CD14-positive monocyte (primary cell): ENCODE measurements at regions not wholly inside any gene's neighbourhood (a gene's known extent, or its start where the extent isn't known, plus 50 kb on each side); places are given as distances from the start of the nearest gene placed in this dataset.

Experiments
- DNase-seq, 3 donors: peaks; one replicate each; pipeline ENCODE4 v3.0.0-alpha.2; 2011 to 2022
- H2AFZ ChIP-seq: 2 replicates; pipeline ENCODE4 v1.6.0; 2012; ENCODE audit warnings: mild to moderate bottlenecking, low read depth, low read length, inconsistent platforms; ENCODE audit not compliant: insufficient read depth, poor library complexity, severe bottlenecking
- H3K27ac ChIP-seq, 2 donors: 1 replicate in 1 of 2; 2 replicates in 1 of 2; pipeline ENCODE4 v1.5.1; 2012 to 2013; ENCODE audit warnings: low read length in 2 of 2, control low read depth in 1 of 2, inconsistent platforms in 1 of 2, low read depth in 1 of 2, mild to moderate bottlenecking in 1 of 2
- H3K27me3 ChIP-seq, 2 donors: one replicate each; pipeline versions ENCODE4 v1.6.0 to v1.6.1; 2011 to 2013; ENCODE audit warnings: low read length in 2 of 2; ENCODE audit not compliant: control insufficient read depth in 2 of 2, insufficient read depth in 2 of 2
- H3K36me3 ChIP-seq, 2 donors: replicated peaks in 1 of 2; 1 replicate in 1 of 2; 2 replicates in 1 of 2; pipeline versions ENCODE4 v1.5.1 to v1.6.1; 2012 to 2013; ENCODE audit warnings: low read length in 2 of 2, control low read depth in 1 of 2, inconsistent platforms in 1 of 2, mild to moderate bottlenecking in 1 of 2; ENCODE audit not compliant: insufficient read depth in 2 of 2, control insufficient read depth in 1 of 2
- H3K4me1 ChIP-seq, 2 donors: 1 replicate in 1 of 2; 2 replicates in 1 of 2; pipeline versions ENCODE4 v1.5.1 to v1.6.1; 2012 to 2013; ENCODE audit warnings: low read length in 2 of 2, control low read depth in 1 of 2, inconsistent platforms in 1 of 2, mild to moderate bottlenecking in 1 of 2, moderate library complexity in 1 of 2; ENCODE audit not compliant: insufficient read depth in 2 of 2, control insufficient read depth in 1 of 2
- H3K4me2 ChIP-seq: replicated peaks from 2 replicates; pipeline ENCODE3; 2012; ENCODE audit warnings: low read length, moderate library complexity, mild to moderate bottlenecking; ENCODE audit not compliant: poor library complexity, severe bottlenecking; ENCODE audit errors: extremely low read depth
- H3K4me3 ChIP-seq, 3 experiments: fragments of 200-600 bp in 1 of 3; sonication (generic) in 1 of 3; replicated peaks in 1 of 3; 1 replicate in 2 of 3; 2 replicates in 1 of 3; pipeline ENCODE4 v1.5.1; 2011 to 2013; ENCODE audit warnings: low read length in 3 of 3, mild to moderate bottlenecking in 3 of 3, control low read depth in 2 of 3, low read depth in 2 of 3, inconsistent platforms in 1 of 3, moderate library complexity in 1 of 3
- H3K79me2 ChIP-seq: 2 replicates; pipeline ENCODE4 v1.6.0; 2012; ENCODE audit warnings: mild to moderate bottlenecking, control low read depth, inconsistent platforms, low read length, moderate library complexity; ENCODE audit not compliant: insufficient read depth
- H3K9ac ChIP-seq: 2 replicates; pipeline ENCODE4 v1.6.0; 2017; ENCODE audit warnings: low read length, mild to moderate bottlenecking; ENCODE audit not compliant: insufficient read depth, poor library complexity, severe bottlenecking
- H3K9me3 ChIP-seq, 2 donors: replicated peaks in 1 of 2; 1 replicate in 1 of 2; 2 replicates in 1 of 2; pipeline versions ENCODE4 v1.5.1 to v1.6.1; 2012 to 2013; ENCODE audit warnings: low read length in 2 of 2, control low read depth in 1 of 2; ENCODE audit not compliant: control insufficient read depth in 1 of 2, insufficient read depth in 1 of 2
- H4K20me1 ChIP-seq: 2 replicates; pipeline ENCODE4 v1.6.0; 2012; ENCODE audit warnings: mild to moderate bottlenecking, low read length, control low read depth, moderate library complexity; ENCODE audit not compliant: insufficient read depth
- H3K27ac Mint-ChIP-seq, 7 donors: one replicate each; pipeline ENCODE4 v1.8.0; 2020; ENCODE audit warnings: mild to moderate bottlenecking in 7 of 7, mixed read lengths in 7 of 7, moderate library complexity in 6 of 7, inconsistent platforms in 2 of 7
- H3K27me3 Mint-ChIP-seq, 3 donors: one replicate each; pipeline ENCODE4 v1.8.0; 2021 to 2022; ENCODE audit warnings: low read depth in 3 of 3, mild to moderate bottlenecking in 3 of 3, mixed read lengths in 3 of 3, moderate library complexity in 3 of 3, inconsistent platforms in 1 of 3
- H3K36me3 Mint-ChIP-seq, 2 donors: one replicate each; pipeline ENCODE4 v1.8.0; 2020; ENCODE audit warnings: mixed read lengths in 2 of 2, inconsistent platforms in 1 of 2, mild to moderate bottlenecking in 1 of 2
- H3K4me1 Mint-ChIP-seq: one replicate; pipeline ENCODE4 v1.8.0; 2020; ENCODE audit warnings: mild to moderate bottlenecking, mixed read lengths
- H3K4me3 Mint-ChIP-seq, 2 donors: one replicate each; pipeline ENCODE4 v1.8.0; 2020; ENCODE audit warnings: mild to moderate bottlenecking in 2 of 2, mixed read lengths in 2 of 2, moderate library complexity in 1 of 2
- H3K9me3 Mint-ChIP-seq, 7 donors: one replicate each; pipeline ENCODE4 v1.8.0; 2020 to 2022; ENCODE audit warnings: mixed read lengths in 7 of 7, mild to moderate bottlenecking in 6 of 7, moderate library complexity in 6 of 7, inconsistent platforms in 2 of 7
- WGBS: methylation state at CpG from one replicate; pipeline ENCODE4 v1.1.5; 2013; ENCODE audit warnings: missing lambda C conversion rate; ENCODE audit not compliant: insufficient coverage; 5-methylcytosine and 5-hydroxymethylcytosine counted together
- intact Hi-C, 2 donors: fragments of 100-400 bp; cut with micrococcal nuclease; formaldehyde crosslinking; loops; one replicate each; pipeline versions ENCODE4 v1.15.0 to v1.15.1; 2023
- TF ChIP-seq, protein P1 (sequence below): fragments of 200-600 bp; IDR thresholded peaks from one replicate; pipeline ENCODE4 v1.8.0; 2022; ENCODE audit warnings: antibody characterized with exemption, mild to moderate bottlenecking

- 79% methylated on average over 6 of the region's 16 CpGs for WGBS
- Mint-ChIP-seq H3K27ac (no peak overlapping the region), H3K27me3 (peaks cover 4 to 5% (median 5%) of the 10 kb centered on the region in 3 donors), H3K36me3 (no peaks in the 10 kb centered on the region), H3K4me1 (no peaks in the 10 kb centered on the region), H3K4me3 (no peak overlapping the region), H3K9me3 (peaks cover 0 to 3% (median 0%) of the 10 kb centered on the region in 7 donors)
- DNase-seq, result no peak
- no peaks in the 10 kb centered on the region for H3K27me3 ChIP-seq
- H3K4me1 ChIP-seq, result no peaks in the 10 kb centered on the region
- H3K4me3 ChIP-seq, result no peak overlapping the region
- intact Hi-C loops, result no loop called here
- H3K79me2 ChIP-seq, result no peaks in the 10 kb centered on the region
- H2AFZ ChIP-seq, result no peak overlapping the region
- no peak overlapping the region for H3K27ac ChIP-seq
- H3K9ac ChIP-seq, result no peak overlapping the region
- H4K20me1 ChIP-seq, result no peaks in the 10 kb centered on the region
- H3K36me3 ChIP-seq, result no peaks in the 10 kb centered on the region
- H3K9me3 ChIP-seq, result peaks cover 0 to 3% of the 10 kb centered on the region in 2 donors
- no peak overlapping the region for H3K4me2 ChIP-seq
- TF ChIP-seq, protein P1, sequence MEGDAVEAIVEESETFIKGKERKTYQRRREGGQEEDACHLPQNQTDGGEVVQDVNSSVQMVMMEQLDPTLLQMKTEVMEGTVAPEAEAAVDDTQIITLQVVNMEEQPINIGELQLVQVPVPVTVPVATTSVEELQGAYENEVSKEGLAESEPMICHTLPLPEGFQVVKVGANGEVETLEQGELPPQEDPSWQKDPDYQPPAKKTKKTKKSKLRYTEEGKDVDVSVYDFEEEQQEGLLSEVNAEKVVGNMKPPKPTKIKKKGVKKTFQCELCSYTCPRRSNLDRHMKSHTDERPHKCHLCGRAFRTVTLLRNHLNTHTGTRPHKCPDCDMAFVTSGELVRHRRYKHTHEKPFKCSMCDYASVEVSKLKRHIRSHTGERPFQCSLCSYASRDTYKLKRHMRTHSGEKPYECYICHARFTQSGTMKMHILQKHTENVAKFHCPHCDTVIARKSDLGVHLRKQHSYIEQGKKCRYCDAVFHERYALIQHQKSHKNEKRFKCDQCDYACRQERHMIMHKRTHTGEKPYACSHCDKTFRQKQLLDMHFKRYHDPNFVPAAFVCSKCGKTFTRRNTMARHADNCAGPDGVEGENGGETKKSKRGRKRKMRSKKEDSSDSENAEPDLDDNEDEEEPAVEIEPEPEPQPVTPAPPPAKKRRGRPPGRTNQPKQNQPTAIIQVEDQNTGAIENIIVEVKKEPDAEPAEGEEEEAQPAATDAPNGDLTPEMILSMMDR, result no peak
These were observed 153.5 kb upstream of the ALKAL2 start for GRCh38 chr2:441258-442022.

DNA sequence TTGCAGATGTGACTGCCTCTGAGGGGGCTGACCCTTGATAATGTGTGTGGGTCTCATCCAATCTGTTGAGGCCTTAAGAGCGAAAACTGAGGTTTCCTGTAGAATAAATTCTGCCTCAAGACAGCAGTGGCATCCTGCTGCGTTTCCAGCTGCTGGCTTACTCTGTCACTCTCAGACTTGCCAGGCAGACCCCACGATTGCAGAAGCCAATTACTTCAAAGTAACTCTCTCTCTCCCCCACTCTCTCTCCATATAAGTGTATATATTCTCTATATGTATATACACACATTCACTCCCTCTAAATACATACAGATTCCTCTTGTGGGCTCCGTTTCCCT lies 152.5 kb upstream of the ALKAL2 start:
- no peak for DNase-seq
- Mint-ChIP-seq H3K27ac (no peak overlapping the region), H3K36me3 (no peaks in the 10 kb centered on the region), H3K4me3 (no peak overlapping the region), H3K27me3 (peaks cover 4 to 5% (median 5%) of the 10 kb centered on the region in 3 donors), H3K9me3 (peaks cover 0 to 3% (median 0%) of the 10 kb centered on the region in 7 donors), H3K4me1 (no peaks in the 10 kb centered on the region)
- Histone ChIP-seq H3K9ac (no peak overlapping the region), H3K4me3 (no peak overlapping the region), H3K9me3 (peaks cover 0 to 7% of the 10 kb centered on the region in 2 donors), H3K36me3 (no peaks in the 10 kb centered on the region), H2AFZ (no peak overlapping the region), H3K27me3 (no peaks in the 10 kb centered on the region), H3K4me2 (no peak overlapping the region), H3K79me2 (no peaks in the 10 kb centered on the region), H4K20me1 (no peaks in the 10 kb centered on the region), H3K4me1 (no peaks in the 10 kb centered on the region), H3K27ac (no peak overlapping the region)
- TF ChIP-seq, protein P1, result no peak
- WGBS, result 33% methylated on average over 3 of the region's 4 CpGs
- intact Hi-C loops, result no loop called here
